Activated CD8-positive, alpha-beta memory T cell treated with anti-CD3 and anti-CD28 coated beads for 36 hours (primary cell): ENCODE measurements at regions not wholly inside any gene's neighbourhood (a gene's known extent, or its start where the extent isn't known, plus 50 kb on each side); places are given as distances from the start of the nearest gene placed in this dataset.

Experiments used
- CTCF ChIA-PET: fragments of 350-600 bp; sonication (Branson Sonifier 250); formaldehyde crosslinking; loops from one replicate; lab custom pipeline; 2021; ENCODE audit warnings: antibody characterized with exemption; lab: Charles Lee
- POLR2A ChIA-PET: fragments of 350-600 bp; sonication (Branson Sonifier 250); formaldehyde crosslinking; loops from one replicate; lab custom pipeline; 2021; ENCODE audit warnings: antibody characterized with exemption; lab: Charles Lee

DNA sequence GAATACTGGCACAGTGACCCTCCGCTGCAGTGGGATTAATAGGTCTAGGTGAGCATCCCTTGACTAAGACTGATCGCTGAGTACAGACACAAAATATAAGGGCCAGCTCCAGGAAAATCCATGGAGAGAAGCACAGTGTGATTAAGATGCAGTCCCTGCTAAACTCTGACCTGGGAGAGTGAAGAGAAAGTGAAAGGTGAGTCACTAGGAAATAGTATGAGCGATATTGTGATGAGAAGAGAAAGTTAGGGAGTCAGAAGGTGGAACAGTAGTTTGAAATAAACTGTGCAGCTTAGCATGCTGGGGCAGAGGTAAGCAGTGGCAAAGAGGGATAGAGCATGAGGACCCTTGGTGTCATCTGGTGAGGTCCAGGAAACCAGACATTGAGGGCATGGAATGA lies 278.6 kb upstream of the MAP3K7 start:
- ChIA-PET CTCF (no interaction called here), POLR2A (no interaction called here)

DNA sequence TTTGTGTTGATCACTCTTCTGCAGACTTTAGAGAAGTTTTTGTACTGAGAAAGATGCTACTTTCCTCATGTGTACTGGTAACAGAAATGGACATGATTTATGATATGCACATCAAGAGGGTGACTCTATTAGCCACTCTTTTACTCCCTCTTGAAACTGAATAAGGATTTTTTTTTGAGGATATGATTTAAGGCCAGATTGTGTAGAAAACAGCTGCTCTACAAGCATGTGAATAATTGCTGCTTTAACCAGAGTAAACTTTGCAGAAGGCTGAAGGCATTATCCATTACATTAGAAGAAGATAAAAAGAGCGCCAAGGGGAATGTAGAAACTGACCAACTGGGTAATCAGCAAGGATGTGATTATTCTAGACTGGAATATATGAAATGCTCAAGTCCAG lies 276.2 kb upstream of the MAP3K7 start:
- ChIA-PET POLR2A (no interaction called here), CTCF (no interaction called here)

DNA sequence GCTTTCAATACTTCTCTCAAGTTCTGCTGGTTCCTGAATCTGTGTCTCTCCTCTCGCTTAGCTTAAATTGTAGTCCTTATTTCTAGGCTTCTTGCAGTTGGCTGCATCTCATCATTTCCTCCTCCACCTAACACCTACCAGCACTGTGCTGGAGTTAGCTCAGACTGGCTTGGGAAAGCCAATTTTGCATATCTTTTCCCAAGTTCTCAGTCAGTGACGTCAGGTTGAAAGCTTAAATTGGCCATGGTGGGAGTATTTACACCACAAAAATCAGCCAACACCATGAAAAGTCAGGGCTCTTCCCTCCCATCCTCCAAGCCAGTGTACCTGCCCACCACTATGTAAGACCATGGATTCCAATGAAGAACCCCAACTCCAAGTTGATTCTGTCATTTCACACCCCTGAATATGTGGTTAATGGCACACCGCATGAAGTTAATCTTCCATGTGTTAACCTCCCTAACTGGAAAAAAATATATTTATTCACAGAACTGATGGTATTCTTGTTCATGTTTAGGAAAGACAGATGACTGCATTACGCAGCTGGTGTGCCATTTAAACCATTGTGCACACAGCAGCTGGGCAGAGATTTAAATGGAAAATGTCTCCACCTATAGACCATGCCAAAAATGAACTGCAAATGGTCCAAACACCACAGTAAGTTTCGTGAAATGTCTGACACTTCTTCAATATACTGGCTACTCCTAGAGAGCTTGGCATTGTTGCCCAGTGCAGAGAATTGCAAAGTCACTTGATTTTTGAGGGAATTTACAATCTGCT lies 274.1 kb upstream of the MAP3K7 start:
- ChIA-PET POLR2A (no interaction called here), CTCF (interaction anchor here (0.6 kb wide), 1 partner anchor 33 kb away, joined by 3 read pairs; no protein-coding TSS in a partner anchor)

GRCh38 chr6:90859612-90860011 lies 272.7 kb upstream of the MAP3K7 start:
- ChIA-PET POLR2A (no interaction called here), CTCF (no interaction called here)

- POLR2A ChIA-PET, result no interaction called here
- CTCF ChIA-PET, result no interaction called here
These were observed 272.2 kb upstream of the MAP3K7 start for GRCh38 chr6:90859056-90859455.

- POLR2A ChIA-PET, result no interaction called here
- CTCF ChIA-PET, result no interaction called here
These were observed 262.8 kb upstream of the MAP3K7 start for GRCh38 chr6:90849686-90850085.

- CTCF ChIA-PET, result no interaction called here
- POLR2A ChIA-PET, result no interaction called here
These were observed 260.0 kb upstream of the MAP3K7 start for GRCh38 chr6:90846824-90847223.

- ChIA-PET POLR2A (no interaction called here), CTCF (no interaction called here)
These were observed 248.8 kb upstream of the MAP3K7 start for GRCh38 chr6:90835596-90836212.

DNA sequence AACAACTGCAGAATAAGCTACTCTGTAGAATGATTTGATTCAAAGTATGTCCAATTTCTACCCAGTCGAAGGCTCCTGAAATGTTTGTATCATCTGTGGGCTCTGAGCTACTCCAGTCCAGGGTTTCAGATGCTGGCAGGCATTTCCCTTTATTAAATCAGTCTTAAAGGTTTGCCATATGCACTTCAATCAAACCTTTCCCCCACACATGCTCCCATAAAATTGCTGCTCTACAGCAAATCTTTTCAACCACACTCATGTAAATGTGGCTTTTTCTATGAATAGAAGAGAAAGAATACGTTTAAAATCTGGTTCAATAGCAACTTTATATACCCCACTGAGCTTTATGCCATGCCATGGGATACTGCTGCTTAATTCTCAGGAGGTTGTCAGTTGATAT lies 242.4 kb upstream of the MAP3K7 start:
- CTCF ChIA-PET, result no interaction called here
- POLR2A ChIA-PET, result no interaction called here

- CTCF ChIA-PET, result no interaction called here
These were observed 233.6 kb upstream of the MAP3K7 start for GRCh38 chr6:90820436-90820835.

GRCh38 chr6:90819483-90819882 lies 232.6 kb upstream of the MAP3K7 start:
- POLR2A ChIA-PET, result no interaction called here

More at GRCh38 chr6:90820436-90820835, 233.6 kb upstream of the MAP3K7 start:
- POLR2A ChIA-PET, result no interaction called here

DNA sequence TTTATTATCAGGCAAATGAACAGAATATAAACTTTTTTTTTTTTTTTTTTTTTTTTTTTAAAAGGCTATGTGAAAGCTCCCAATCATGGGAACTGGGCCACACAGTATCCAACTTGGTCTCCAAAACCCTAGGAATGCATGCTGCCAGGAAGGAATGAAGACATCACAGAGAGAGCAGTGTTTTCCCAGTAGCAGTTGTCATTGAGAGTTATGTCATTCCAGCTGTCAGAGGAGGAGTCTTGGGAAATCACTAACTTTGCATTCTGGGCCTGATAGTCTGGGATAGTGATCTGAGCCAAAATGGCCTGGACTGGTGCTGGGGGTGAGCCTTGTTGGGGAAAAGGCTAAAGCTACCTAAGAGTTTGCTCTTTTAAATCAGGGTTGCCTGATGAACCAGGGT lies 231.3 kb upstream of the MAP3K7 start:
- CTCF ChIA-PET, result no interaction called here
- POLR2A ChIA-PET, result no interaction called here

More at GRCh38 chr6:90819483-90819882, 232.6 kb upstream of the MAP3K7 start:
- CTCF ChIA-PET, result no interaction called here

DNA sequence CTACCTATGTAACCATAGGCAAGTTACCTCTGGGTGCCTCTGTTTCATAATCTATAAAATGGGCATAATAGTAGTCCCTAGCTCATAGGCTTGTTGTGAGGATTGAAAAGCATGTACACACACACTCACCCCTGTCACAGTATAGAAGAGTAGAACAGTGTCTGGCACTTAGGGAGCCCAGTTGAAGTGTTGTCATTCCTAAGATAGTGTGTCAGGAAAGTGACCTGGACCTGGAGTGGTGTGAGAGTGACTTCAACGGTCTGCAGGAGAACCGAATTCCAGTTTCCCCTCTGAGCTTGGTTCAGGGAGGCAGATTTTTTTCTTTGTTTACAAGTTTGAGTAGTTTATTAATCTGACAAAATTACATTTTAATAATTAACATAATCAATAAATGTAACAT lies 229.9 kb upstream of the MAP3K7 start:
- ChIA-PET CTCF (no interaction called here), POLR2A (no interaction called here)

DNA sequence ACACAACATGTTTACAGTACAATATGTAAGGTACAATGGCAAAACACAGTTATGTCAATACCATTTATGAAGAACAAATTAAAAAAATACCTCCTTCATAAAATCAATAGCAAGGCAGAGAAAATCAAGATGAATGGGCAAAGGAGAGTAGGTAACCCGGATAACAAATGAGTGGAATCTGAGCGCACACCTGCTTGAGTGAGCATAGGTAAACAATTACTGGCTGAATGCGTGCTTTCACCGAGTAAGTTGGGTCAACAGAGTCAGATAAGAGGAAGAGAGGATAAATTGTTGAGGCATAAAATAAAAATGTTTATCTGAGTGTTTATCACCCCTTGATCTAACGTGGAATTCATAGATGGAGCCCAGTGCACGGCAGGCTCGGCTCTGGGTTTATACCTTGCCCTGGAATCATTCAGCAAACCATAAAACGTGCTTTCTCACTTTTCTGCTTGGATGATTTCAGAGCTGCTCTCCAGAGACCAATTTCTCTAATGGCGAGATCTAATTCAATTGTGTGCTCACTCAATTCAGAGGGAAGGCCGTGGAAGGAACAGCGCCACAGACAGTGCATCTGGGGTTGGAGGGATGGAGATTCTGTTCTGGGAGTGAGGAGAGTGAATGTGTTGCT lies 224.8 kb upstream of the MAP3K7 start:
- ChIA-PET POLR2A (no interaction called here), CTCF (no interaction called here)

DNA sequence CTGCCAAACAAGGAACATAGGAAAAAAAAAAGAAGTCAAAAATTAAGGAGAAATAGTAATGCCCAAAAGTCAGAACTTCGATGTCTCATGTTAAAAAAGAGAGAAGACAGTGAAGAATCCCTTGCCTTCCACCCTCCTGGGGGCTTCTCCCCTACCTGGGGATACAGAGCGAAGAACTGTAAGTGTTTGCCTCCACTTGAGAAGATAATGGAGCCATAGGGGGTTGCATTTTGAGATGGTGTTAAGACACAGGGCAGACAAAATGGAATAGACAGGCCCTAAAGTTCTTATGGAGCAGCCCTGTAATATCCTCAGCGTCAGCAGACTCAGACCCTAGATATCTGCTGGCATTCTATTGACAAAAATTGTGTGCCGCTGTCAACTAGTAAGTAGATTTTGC lies 222.2 kb upstream of the MAP3K7 start:
- CTCF ChIA-PET, result no interaction called here
- POLR2A ChIA-PET, result no interaction called here

- POLR2A ChIA-PET, result no interaction called here
- CTCF ChIA-PET, result interaction anchor here (0.6 kb wide), 1 partner anchor 138 kb away, joined by 3 read pairs; no protein-coding TSS in a partner anchor
These were observed 221.2 kb upstream of the MAP3K7 start for GRCh38 chr6:90807791-90808701.

DNA sequence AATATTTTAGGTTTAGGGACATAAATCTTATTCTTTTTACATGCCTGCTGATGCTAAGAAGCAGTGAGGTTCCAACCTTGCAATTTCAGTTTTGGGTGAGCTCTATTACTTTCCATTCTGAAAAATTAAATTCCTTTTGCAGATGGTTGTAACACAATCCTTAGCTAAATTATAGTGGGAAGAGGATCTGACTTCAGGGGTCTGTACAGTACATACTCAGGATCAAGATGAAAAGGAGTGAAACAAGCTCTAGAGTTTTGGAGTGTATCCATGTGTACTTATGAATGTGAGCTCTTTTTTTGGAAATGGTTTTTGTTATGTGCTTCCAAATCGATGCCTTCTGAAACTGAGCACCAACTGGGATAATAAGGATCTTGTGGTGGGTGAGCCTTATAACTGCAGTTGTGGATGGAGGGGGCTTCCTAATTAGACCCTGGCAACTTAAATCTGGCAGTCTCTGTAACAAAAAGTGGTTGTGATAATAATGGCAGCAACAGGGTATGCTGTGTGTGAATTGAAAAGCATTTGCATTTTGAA lies 218.8 kb upstream of the MAP3K7 start:
- ChIA-PET CTCF (no interaction called here), POLR2A (no interaction called here)

GRCh38 chr6:90803956-90804355 lies 217.1 kb upstream of the MAP3K7 start:
- CTCF ChIA-PET, result no interaction called here
- POLR2A ChIA-PET, result no interaction called here

- POLR2A ChIA-PET, result no interaction called here
These were observed 208.2 kb upstream of the MAP3K7 start for GRCh38 chr6:90795078-90795477.

More at GRCh38 chr6:90795078-90795477, 208.2 kb upstream of the MAP3K7 start:
- CTCF ChIA-PET, result no interaction called here
